G401 (cell line): ENCODE measurements at regions not wholly inside any gene's neighbourhood (a gene's known extent, or its start where the extent isn't known, plus 50 kb on each side); places are given as distances from the start of the nearest gene placed in this dataset.
A peak's percentile ranks its signal among the peaks of the same experiment; 100 is the strongest.

Experiments
- DNase-seq: peaks from one replicate; pipeline ENCODE4 v3.0.0-alpha.2; 2015; ENCODE audit warnings: low spot score
- in situ Hi-C: cut with HindIII; loops from 2 replicates; pipeline ENCODE4 v1.10.0; 2016; ENCODE audit warnings: low sequenced_read_pairs, mixed read lengths

GRCh38 chr9:80605129-80605528 is 1033.4 kb downstream of the TLE4 start:
- in situ Hi-C loops = no loop called here

DNA sequence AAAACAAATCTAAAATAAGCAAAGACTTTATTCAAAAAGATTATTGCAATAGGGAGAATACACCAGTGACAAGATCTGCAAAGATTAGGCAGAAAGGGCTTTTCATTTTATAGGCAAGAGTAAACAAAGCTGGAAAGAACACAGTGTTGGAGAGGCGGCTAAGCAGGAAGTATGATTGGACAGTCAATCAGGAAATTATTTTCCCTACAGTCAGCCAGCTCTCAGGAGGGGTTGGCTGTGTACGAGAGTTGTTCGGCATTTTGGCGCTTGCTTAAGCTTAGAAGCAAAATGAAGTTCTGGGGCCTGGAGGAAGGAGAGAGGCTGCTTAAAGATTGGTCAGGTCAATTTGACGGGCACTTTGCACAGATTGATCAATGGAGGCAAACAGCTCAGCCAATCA is 1030.5 kb downstream of the TLE4 start:
- peak; percentile 63 for DNase-seq
- in situ Hi-C loops = no loop called here

More at GRCh38 chr9:80605129-80605528, 1033.4 kb downstream of the TLE4 start:
- DNase-seq = peak; percentile 65

GRCh38 chr9:80596579-80596978 is 1024.8 kb downstream of the TLE4 start:
- in situ Hi-C loops = no loop called here
- no peak for DNase-seq

- in situ Hi-C loops = no loop called here
- no peak for DNase-seq
These were observed 1023.4 kb downstream of the TLE4 start for GRCh38 chr9:80595192-80595591.

- in situ Hi-C loops = no loop called here
These were observed 1020.6 kb downstream of the TLE4 start for GRCh38 chr9:80592413-80592812.

DNA sequence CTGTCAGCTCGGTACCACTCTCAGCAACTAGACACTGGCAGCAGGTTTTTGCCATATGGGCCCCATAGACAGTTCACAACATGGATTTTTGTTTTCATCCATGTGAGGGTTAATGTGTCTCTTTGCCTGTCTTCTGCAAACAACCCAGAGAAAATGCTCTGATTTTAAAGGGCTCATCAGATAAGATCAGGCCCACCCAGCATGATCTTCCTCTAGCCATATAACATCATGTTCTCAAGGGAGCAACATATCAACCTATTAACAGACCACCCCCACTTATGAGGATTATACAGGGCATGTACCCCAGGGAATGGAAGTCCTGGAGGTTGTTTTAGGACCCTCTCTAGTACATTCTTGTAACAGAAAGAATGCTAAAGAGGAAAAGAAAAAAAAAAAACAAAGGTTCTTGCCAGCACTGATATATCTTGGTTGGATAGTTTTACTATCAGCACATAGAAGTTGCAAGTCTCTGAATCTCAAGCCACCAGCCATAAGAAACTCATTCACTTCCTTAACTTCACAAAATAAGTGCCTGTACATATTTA is 1015.1 kb downstream of the TLE4 start:
- in situ Hi-C loops = no loop called here
- peak; percentile 34 for DNase-seq

More at GRCh38 chr9:80592413-80592812, 1020.6 kb downstream of the TLE4 start:
- no peak for DNase-seq

DNA sequence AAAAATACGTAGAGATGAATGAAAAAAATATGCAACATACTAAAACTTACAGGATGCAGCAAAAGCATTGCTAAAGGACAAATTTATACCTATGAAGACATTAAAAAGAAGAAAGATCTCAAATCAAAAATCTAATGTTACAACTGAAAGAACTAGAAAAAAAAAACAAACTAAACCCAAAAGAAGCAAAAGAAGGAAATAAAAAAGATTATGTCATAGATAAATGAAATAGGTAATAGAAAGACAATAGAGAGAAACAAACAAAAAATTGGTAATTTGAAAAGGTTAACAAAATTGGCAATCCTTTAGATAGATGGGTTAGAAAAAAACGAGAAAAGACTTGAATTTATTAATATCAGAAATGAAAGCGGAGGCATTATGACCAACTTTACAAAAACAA is 1000.2 kb downstream of the TLE4 start:
- in situ Hi-C loops = loop anchor here (25.0 kb wide), 1 partner anchor 110 kb away; no protein-coding TSS in a partner anchor
- DNase-seq = no peak

DNA sequence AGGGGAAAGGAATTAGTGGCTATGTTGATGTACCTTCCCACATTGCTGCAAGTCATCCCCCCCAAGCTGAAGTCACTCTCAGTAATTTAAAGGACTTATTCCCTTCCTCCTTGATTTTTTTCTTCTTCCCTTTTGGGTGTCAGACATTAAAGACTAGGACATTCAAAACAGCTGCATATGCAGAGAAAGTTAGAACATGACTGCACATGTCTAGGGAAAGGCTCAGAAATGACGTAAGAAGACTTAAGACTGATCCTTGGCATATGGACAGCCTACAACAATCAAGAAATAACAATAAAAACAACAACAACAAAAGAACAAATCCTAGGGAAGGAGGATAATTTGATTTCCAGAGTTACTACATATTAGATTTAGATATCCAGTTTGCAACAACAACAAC is 997.5 kb downstream of the TLE4 start:
- DNase-seq = no peak
- in situ Hi-C loops = loop anchor here (25.0 kb wide), 1 partner anchor 107 kb away; no protein-coding TSS in a partner anchor

- in situ Hi-C loops = loop anchor here (25.0 kb wide), 1 partner anchor 99 kb away; no protein-coding TSS in a partner anchor
- no peak for DNase-seq
These were observed 989.8 kb downstream of the TLE4 start for GRCh38 chr9:80561526-80561925.

DNA sequence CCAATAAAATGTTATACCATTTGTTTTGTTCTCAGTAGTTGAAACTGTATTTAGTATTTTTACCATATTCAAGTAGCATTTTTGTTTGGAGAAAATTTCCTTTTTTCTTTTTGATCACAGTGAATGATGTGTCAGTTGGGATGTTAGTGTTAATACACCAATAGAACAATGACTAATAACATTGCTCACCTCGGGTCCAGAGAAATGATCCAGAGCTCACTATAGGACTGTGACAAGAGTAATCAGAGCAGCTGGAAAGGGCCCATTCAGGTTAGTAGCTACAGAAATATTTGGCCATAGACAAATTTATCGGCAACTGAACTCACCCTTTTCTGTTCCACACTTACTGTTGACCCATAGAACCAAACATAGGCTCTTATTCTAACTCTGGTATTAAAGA is 989.2 kb downstream of the TLE4 start:
- in situ Hi-C loops = loop anchor here (25.0 kb wide), 1 partner anchor 99 kb away; no protein-coding TSS in a partner anchor
- DNase-seq = no peak

DNA sequence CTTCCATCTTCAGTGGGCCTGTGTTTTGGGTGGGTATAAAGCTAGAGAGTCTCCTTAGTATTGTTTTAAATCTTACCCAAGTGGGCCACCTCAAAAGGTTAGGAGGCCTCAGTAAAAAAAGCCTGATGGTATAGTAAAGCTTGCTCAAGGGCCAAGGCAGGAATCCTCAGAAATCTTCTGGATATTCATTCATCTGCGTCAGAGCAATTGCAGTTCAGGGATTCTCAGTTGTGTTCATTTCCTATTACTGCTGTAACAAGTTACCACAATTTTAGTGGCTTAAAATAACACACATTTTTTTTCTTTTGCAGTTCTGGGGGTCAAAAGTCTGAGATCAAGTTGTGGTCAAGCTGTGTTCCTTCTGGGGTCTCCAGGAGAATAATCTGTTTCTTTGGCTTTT is 985.5 kb downstream of the TLE4 start:
- no peak for DNase-seq
- in situ Hi-C loops = loop anchor here (25.0 kb wide), 1 partner anchor 95 kb away; no protein-coding TSS in a partner anchor

- in situ Hi-C loops = loop anchor here (25.0 kb wide), 1 partner anchor 94 kb away; no protein-coding TSS in a partner anchor
- DNase-seq = no peak
These were observed 984.9 kb downstream of the TLE4 start for GRCh38 chr9:80556631-80557030.

GRCh38 chr9:80555782-80556325 is 984.1 kb downstream of the TLE4 start:
- no peak for DNase-seq
- in situ Hi-C loops = loop anchor here (25.0 kb wide), 1 partner anchor 94 kb away; no protein-coding TSS in a partner anchor

- DNase-seq = no peak
- in situ Hi-C loops = loop anchor here (25.0 kb wide), 1 partner anchor 93 kb away; no protein-coding TSS in a partner anchor
These were observed 983.1 kb downstream of the TLE4 start for GRCh38 chr9:80554856-80555255.

GRCh38 chr9:80554301-80554700 is 982.5 kb downstream of the TLE4 start:
- DNase-seq = no peak
- in situ Hi-C loops = loop anchor here (25.0 kb wide), 1 partner anchor 92 kb away; no protein-coding TSS in a partner anchor

- DNase-seq = no peak
- in situ Hi-C loops = loop anchor here (25.0 kb wide), 1 partner anchor 91 kb away; no protein-coding TSS in a partner anchor
These were observed 981.2 kb downstream of the TLE4 start for GRCh38 chr9:80552931-80553330.

DNA sequence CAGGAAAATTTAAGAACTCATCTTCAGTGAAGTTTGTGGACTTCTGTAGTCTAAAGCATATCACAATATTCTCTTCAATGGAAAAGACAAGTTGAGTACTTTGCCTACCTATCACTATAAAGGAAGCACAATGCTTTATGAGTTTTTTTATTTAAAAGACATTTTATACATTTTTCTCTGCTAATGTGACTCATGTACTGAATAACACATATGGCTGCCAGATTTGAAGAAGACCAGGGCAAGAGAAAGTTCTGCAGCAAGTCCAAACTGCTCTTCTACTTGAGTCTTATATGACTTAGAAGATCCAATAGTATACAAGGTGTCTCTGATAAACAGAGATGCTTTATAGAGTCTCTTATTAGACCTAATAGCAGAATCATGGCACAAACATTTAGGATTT is 978.4 kb downstream of the TLE4 start:
- in situ Hi-C loops = loop anchor here (25.0 kb wide), 1 partner anchor 88 kb away; no protein-coding TSS in a partner anchor
- no peak for DNase-seq

DNA sequence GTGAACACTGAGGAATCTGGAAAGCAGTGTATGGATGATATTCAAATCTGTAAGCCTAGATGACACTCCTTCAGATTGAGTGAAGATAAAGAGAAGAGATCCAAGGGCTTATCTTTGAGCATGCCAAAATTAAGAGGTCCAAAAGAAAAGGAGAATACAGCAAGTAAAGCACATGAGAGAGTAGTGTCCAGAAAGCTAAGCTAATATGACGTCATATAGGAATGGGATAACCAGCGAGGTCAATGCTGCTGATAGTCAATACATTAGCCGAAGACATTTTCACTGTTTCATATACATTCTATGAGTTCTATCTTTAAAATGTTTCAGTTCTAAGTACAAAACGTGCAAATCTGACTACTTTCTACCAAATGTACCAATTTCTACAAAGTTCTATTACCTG is 975.8 kb downstream of the TLE4 start:
- in situ Hi-C loops = no loop called here
- no peak for DNase-seq

- no peak for DNase-seq
- in situ Hi-C loops = no loop called here
These were observed 968.6 kb downstream of the TLE4 start for GRCh38 chr9:80540387-80540786.

GRCh38 chr9:80538976-80539375 is 967.2 kb downstream of the TLE4 start:
- no peak for DNase-seq
- in situ Hi-C loops = no loop called here

DNA sequence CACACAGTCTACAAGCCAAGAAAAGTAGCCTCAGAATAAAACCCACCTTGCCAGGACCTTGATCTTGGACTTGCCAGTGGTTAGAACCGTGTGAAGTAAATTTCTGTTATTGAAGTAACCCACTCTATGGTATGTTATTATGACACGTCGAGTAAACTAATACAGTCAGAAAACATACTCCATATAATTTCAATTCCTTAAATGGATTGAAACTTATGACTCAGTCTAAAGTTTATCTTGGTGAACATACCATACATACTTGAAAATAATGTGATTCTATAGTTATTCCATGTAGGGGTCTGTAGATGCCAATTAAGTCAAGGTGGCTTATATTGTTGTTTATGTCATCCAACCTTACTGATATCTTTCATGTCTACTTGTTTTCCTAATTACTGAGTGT is 950.7 kb downstream of the TLE4 start:
- no peak for DNase-seq
- in situ Hi-C loops = no loop called here
